T1000 (cell line): ENCODE measurements at regions not wholly inside any gene's neighbourhood (a gene's known extent, or its start where the extent isn't known, plus 50 kb on each side); places are given as distances from the start of the nearest gene placed in this dataset.
A peak's percentile ranks its signal among the peaks of the same experiment; 100 is the strongest.
"Not testable (repeated sequence)": the region's sequence is repeated elsewhere in the genome, so short reads cannot be mapped to it uniquely, and the experiment has no call there.

Experiments
- DNase-seq: peaks from one replicate; lab custom pipeline; 2025; ENCODE audit warnings: mixed read lengths; lab: John Stamatoyannopoulos, UW

DNA sequence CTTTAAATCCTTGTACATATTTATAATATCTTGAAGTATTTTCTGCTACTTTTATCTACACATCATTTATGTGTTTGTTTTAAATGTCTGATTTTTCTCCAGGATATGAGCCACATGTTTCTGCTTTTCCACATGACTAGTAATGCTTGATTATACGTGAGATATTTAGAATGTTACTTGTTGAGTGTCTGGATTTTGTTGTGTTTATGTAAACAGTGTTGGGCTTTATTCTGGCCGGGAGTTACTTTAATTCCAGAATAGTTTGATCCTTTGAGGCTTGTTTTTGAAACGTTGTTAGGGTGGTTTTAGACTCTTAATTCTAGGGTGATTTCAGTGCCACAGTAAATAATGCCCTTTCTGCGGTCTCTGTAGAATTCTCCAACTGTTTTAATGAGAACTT lies 252.9 kb downstream of the BLID start:
- DNase-seq = no peak

DNA sequence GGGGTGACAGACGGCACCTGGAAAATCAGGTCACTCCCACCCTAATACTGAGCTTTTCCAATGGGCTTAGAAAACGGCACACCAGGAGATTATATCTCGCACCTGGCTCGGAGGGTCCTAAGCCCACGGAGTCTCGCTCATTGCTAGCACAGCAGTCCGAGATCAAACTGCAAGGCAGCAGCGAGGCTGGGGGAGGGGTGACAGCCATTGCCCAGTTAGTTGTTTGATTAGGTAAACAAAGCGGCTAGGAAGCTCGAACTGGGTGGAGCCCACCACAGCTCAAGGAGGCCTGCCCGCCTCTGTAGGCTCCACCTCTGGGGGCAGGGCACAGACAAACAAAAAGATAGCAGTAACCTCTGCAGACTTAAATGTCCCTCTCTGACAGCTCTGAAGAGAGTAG lies 260.9 kb downstream of the BLID start:
- not testable (repeated sequence) for DNase-seq

DNA sequence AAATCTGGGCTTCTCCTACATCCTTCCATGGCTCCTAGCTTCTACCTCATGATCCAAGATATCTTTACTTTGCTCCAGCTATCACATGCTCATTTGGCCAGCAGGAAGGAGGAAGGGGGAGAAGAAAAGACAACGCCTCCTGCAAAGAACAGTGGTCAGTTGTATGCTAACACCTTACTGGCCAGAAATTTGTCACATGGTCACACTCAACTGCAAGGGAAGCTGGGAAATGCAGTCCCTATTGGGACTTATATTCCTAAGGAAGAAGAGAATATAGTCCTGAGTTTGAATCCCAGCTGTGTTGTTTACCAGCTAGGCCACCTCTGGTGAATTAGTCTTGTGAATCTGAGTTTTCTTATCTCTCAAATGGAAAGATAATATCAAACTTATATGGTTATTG lies 272.0 kb downstream of the BLID start:
- DNase-seq = no peak

DNA sequence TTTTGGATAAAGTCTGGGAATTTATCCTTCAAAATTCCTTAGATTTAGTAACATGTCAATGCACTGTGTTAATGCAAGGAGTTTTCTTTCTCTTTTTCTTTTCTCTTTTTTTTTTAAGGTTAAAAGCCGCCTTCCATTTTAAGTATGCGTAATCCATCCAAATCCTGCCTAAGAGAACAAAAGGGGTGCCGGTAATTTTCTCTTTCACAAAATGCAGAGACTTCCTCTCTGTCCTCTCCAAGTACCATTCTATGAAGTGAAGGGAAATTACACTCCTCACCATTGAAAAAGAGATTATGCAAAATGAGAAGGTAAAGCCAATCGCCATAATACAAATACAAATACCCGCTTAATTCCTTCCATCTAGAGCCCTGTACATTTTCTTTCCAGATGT lies 273.8 kb downstream of the BLID start:
- DNase-seq = no peak

DNA sequence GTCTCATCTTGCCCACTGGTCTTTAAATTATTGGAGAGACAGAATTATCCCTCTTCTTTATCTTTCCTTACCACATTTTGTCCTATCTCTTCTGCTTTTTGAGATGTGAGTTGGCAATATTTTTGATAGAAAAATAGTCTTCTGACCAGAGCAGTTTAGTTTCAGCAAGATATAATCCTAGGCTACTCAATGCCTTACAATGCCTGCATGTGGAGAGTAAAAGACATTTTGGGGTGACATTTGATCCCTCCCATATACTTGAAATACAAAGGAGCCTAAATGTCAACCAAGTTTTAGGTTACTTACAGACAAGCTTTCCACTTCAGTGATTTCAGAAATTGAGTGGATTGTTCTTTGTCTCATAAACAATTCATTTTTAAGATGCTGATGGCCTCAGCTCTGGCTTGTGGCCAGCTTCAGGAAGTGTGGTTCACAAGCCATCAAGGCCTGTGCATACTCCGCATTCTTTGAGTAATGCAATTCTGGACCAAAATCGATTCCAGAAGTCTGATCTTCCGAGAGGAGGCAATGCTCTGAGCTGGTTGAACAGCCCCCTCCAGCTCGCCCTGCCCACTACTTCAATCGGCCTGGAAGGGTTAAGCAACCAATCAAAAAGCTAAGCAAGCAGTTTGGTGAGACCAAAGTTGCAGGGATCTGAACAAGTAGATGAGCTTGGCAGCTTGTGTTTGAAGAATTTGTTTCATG lies 274.4 kb downstream of the BLID start:
- DNase-seq = no peak

DNA sequence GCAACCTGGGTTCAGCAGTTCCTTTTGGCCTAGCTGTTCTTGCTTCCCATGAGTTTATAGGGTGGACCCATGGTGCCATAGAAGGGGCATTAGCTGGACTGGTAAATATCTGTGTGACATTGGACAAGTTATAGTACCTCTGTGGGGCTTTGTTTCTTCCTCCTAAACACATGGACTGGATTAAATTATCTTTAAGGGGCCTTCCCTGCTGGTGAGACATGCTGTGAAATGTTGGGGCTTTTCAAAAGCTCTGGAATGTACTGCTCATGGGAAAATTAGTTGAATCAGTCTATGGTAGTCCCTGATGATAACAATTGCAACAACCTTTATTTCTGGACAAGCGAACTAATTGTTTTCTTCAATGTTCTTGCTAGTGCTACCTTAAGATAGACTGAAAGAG lies 276.2 kb downstream of the BLID start:
- no peak for DNase-seq

DNA sequence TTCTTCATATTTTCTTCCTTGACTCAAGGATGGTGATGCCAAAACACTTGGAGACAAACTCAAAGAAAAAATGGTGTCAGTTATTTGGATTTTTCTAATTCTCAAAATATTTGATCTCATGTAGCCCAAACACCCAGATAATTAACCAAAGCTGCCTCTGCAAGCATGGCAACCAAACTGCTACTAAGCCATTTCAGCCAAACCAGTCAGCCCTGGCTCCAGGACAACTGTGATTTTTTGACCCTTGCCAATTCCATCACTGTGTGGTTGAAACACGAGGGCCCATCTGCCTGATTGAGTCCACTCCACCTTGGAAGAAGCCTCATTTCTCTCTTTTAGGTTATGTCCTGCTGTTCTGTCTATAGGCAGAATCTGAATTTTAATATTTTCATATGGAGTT lies 277.4 kb downstream of the BLID start:
- no peak for DNase-seq

DNA sequence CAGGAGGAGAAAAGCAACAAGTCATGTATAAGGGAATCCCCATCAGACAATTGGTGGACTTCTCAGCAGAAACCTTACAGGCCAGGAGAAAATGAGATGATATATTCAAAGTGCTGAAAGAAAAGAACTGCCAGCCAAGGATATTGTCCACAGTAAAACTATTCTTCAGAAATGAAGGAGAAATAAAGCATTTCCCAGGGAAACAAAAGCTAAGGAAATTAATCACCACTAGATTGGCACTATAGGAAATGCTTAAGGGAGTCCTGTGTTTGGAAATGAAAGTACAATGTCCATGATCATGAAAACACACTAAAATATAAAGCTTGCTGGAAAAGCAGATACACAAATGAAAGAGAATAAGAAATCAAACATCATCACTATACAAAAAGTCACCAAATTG lies 282.0 kb downstream of the BLID start:
- no peak for DNase-seq

DNA sequence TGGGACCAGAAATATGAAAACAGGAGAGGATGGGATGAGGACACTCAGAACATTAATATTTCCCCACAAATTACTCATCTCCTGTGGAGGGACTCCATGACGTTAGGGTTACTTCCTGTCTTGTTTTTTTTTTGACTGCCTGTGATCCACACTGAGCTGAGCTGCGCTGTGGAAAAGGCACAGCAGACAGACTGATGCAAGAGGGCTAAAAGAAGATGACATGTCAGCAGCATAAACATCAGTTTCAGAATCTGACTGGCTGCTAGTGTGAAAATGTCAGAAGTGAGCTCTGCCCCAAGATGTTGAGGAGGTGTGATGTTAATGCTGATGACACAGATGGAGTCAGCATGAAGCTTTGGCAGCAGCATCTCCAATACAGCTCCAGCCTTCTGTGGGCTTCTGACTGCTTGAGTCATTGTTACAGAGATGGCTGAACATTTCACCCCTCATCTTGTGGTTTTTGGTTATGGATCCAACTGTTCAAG lies 286.8 kb downstream of the BLID start:
- DNase-seq = peak; percentile 55

DNA sequence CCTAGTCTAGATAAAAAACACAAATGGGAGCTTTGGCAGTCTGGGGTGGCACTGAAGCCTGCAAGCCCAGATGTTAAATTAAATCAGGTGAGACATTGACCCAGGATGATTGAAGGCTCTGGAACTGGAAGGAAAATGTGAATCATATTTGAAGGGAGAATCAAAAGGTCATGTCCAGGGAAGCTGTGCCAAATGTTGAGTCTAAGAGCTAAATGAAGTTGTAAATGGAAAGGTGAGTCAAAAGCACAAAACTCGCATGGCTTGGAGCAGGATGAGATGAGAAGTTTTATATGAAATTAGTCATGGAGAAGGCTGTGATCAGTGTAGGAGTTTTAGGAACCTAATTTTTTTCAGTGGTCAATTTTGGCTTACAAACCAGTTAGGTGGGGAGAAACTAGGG lies 301.1 kb downstream of the BLID start:
- no peak for DNase-seq

DNA sequence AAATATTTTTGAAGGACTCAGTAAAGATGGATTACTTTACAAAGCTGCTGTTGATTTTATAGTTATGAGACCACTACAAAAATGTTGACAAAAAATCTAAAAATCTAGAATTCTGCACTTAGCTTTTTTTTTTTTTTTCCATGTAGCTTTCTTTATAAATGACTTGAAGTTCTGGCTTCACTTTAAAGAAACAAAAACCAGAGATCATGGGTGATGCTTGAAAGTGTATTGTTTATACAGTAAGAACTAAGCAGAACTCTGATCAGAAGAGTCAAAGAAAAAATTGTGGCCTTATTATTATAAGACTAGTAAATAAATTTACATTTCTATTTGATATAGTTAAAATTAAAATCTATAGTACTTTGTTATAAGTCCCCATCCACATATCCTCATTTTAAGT lies 301.7 kb downstream of the BLID start:
- DNase-seq = no peak

DNA sequence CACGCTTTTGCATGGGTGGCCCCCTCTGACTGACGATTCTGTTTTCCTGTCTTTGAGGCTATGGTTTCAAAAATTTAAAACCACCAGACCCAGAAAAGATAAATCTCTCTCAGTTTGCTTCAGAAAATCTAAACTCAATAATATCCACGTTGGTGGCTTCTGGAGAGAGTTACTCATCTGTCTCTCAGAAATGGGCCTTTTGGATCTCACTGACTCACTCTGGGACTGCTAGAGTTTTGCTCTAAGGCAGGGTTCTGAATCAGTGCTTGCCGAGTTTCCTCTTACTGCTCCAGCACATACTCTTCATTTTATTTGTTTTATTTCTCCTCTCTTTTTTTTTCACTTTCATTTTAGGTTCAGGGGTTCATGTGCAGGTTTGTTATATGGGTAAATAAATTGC lies 305.7 kb downstream of the BLID start:
- DNase-seq = no peak

DNA sequence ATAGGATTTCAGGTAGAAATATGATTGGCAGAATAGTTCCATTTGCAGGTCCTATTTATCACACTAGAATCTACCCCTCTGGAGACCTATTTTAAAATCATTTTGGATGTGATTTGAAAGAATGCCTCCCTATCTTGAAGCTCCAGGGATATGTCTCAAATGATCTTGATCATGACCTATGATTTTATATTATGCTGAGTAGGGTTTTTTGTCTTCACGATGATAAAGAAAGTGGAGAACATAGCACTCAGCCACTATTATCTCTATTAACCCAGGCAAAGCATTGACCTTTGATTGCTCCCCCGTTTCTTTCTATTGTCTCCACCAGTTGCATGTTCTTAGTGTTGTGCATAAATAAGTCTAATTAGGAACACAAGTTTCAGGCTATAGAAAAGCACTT lies 307.9 kb downstream of the BLID start:
- no peak for DNase-seq

DNA sequence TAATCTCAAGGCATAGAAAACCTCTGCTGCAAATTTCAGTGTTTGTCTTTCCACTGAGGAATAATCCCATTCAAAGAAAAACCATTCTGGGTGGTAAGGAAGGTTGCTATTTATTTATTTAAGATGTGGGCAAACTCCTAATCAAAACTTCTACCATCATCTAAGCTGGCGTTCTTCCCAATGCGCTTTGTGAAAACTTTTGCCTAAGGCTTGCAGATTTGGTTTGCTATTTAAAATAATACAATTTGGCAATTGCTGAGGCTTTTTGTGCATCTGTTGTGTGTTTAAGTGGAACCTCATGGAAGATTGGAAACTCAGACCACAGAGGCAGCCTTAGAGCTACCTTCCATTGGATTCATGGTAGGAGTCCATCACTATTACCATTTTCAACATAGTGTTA lies 309.0 kb downstream of the BLID start:
- no peak for DNase-seq

DNA sequence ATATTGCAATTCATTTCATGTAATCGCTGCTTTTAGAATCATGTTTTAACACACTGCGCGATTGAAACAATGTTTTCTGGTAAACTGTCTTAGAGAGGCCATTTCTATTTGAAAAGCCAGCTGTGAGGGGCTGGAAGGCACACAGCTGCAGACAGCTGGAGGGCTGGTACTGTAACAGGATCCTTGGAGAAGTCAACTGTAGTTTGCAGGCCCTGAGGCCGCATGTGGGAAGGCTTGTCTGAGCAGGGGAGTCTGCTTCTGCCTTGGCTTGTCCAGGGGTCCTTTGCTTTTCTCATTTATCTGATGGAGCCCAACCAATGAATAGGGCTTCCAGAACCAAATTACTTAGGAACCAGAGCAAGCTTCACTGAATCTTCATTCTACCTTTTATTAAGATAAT lies 313.5 kb downstream of the BLID start:
- no peak for DNase-seq

DNA sequence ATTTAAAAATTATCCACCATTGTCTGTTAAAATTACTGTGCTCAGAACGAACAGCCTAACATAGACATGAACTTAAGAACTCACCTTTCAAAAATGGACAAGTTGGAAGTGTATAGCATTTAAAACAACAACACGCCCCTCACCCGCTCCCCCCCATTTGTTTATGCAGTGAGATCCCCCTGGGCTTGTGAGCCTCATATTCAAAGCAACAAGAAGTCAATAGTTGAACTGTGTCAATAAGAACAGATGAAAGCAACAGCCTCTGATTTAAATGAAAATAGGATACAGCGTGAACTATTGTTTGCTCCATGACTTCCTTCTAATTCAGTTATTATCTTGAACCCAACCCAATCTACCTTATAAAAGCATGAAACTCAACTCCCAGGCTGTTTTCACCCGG lies 314.2 kb downstream of the BLID start:
- DNase-seq = no peak

DNA sequence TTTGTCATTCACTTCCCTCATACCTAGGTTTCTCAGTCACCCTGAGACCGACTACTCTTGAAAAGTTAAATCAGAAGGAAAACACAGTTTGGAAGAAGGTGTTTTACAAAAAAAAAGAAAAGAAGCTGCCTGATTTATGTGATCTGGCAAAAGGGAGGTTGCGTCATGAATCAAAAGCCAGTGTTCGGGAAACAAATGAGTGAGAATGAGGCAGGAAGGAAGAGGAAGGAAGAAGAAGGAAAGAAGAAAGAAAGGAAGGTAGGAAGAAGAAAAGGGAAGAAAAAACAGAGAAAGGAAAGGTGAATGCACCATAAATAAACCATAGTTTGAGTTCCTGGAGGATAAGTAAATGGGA lies 314.6 kb downstream of the BLID start:
- DNase-seq = no peak

DNA sequence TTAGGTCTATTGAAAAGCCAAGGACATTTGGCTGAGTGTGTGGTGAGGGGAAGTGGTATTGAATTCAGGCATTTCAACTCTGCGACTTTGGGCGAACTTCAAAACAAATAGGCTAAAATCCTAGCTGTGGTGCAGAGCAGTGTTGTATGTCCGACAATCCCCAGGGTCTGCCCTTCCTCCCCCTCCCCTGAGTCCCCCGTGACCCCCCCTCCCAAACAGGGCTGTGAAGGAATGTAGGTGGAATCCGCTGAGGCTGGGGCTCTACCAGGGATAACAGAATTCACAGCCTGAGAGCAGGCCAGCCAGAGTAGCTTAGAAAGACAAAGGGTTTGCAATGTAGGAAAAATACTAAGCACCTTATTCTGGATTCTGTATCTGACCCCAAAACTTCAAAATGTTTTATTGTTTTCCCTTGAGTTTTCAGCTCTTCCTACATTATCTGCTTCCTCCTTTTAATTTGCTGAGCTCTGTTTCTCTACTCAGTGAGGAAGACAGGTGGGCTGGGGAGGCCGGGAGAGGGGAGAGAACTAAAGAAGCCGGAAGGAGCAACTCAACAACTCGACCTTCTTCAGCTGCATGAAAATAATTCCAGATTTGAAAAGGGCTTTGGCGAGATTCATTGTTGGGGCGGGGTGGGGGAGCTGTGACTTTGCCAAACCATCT lies 315.2 kb downstream of the BLID start:
- no peak for DNase-seq

DNA sequence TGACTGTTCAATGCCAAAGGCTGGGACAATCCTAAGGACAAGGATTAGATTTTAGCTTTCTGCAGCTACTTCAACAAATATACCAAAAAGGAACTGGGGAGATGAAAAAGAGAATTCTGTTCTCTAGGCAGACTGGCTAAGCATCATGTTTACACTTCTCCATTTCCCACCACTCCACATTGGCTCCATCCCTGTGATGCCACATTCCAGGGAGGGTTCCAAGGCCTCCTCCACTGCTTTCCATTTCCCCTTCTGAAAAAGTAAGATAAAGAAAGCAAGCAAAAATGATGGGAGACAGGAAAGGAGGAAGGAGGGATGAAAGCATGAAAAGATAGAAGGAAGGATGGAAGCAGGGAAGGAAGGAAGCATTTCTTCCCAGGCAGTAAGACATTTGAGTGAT lies 315.8 kb downstream of the BLID start:
- DNase-seq = no peak

DNA sequence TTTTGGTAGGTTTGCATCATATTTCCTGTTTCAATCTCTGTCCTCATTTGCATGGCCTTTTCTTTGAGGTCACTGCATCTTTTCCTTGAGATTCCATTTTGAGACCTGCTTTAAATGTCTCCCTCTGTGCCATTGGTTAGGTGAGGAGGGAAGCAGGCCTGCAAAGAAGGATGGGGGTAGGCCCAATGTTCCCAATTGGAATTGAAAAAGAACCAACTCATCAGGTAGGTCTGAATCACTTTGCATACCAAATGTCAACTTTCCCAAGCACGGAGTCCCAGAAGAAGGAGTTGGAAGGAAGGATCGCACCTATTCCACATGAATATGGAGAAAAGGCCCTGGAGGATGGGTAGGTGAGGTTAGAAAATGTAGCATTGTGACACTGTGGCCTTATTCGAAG lies 318.5 kb downstream of the BLID start:
- no peak for DNase-seq

DNA sequence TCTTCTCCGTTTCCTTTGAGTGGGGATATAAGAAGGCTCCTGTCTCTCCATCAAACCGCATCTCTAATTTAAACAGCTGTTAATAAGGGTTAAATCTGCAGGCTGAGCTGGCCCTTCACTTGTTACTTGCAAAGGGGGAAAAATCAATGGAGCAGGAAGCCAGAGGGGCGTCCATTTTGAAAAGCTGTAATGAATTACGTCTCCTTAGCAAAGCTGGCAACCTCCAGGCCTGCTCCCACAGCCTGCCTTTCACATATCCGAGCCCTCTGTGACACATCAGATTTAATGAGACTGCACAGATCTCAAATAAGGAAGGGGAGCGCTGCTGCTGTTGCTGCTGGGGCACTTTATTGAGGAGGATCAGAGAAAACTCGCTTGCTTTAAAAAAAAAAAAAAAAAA lies 320.8 kb downstream of the BLID start:
- DNase-seq = no peak

DNA sequence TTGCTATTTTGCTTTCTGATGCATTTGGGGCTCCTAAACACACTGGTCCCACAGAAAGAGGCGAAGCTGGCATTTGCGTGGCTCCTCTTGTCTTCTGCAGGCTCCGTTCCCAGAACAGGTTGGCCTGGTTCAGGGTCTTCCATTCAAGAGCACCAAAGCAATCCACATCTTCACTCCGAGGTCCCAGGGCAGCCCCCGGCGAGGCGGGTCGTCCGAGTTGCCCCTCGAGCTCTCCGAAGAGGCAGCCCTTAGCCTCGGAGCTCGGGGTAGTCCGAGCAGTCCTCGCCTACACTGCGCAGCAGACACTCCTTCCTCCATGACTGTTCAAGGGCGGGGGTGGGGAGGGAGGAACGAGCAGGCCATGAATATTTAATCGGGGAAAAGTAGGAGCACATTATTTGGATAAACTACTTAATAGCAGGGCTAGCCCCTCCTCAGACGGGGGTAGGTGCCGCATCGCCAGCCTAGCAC lies 321.3 kb downstream of the BLID start:
- DNase-seq = no peak

DNA sequence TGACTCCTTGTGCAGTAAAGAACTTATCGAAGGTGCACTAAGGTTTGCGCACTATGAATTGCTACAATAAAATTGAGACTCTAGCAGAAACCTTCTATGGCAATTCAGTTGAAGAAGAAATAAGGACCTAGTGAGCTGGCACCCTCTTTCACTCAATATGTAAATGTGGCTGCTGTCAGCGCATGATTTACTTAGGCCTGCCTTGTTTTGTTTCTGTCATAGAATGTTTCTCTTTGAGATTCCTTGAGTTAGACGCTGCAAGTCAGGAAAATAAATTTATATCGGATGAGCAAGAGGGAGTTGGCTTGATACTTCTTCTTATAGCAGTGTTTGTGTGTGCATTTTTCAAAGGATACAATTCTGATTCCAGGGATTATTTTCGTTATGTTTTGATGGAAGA lies 322.1 kb downstream of the BLID start:
- DNase-seq = no peak

DNA sequence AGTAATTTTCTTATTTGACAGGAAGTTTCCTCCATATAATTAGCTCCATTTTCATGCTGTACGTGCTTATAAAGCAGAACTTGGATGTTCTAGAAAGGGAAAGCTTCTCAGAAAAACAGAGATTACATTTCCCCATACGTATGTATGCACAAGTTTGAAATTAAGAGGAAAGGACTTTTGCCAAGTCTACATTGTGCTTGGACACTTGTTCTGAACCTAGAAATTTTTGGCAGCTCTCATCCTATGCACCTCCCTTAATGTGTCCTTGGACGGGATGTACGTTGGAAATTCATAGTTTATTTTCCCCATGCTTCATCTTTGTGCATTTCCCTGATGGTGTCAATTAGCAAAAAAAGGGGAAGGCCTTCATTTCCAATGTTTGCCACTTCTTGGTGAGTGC lies 322.7 kb downstream of the BLID start:
- no peak for DNase-seq
